Panc1 (cell line): ENCODE measurements at regions not wholly inside any gene's neighbourhood (a gene's known extent, or its start where the extent isn't known, plus 50 kb on each side); places are given as distances from the start of the nearest gene placed in this dataset.

Source experiments
- ATAC-seq: fragments of 200-7000 bp; cut with Tn5 transposase; 2 replicates; pipeline ENCODE4 v1.9.1; 2020; ENCODE audit warnings: mild to moderate bottlenecking, moderate library complexity
- BruUV-seq: library from RNA; stranded (reverse); fragments of 400-500 nt; replicated peaks from 2 replicates; lab custom pipeline; 2021; lab: Mats Ljungman, UMichigan
- CTCF ChIA-PET: fragments of 300-600 bp; sonication (Branson Sonifier 250); formaldehyde crosslinking; loops from one replicate; lab custom pipeline; 2022; ENCODE audit warnings: antibody characterized with exemption; lab: Charles Lee
- POLR2A ChIA-PET: fragments of 300-600 bp; sonication (Branson Sonifier 250); formaldehyde crosslinking; loops from one replicate; lab custom pipeline; 2022; ENCODE audit warnings: antibody characterized with exemption; lab: Charles Lee
- DNase-seq: peaks from one replicate; pipeline ENCODE4 v3.0.0-alpha.2; 2010; ENCODE audit warnings: low read depth, low spot score
- H3K27ac ChIP-seq: 2 replicates; pipeline ENCODE4 v1.5.1; 2011; ENCODE audit warnings: mild to moderate bottlenecking, low read length, inconsistent platforms
- H3K27me3 ChIP-seq: fragments of 200-500 bp; sonication (Bioruptor generic); 2 replicates; pipeline ENCODE4 v1.6.0; 2014; ENCODE audit warnings: low read length, inconsistent platforms; ENCODE audit not compliant: control insufficient read depth, insufficient read depth
- H3K36me3 ChIP-seq: fragments of 200-500 bp; sonication (Bioruptor generic); 2 replicates; pipeline ENCODE4 v1.5.1; 2014; ENCODE audit warnings: inconsistent platforms, mild to moderate bottlenecking, low read length, moderate library complexity; ENCODE audit not compliant: control insufficient read depth, insufficient read depth
- H3K4me1 ChIP-seq: 2 replicates; pipeline ENCODE4 v1.5.1; 2011; ENCODE audit warnings: inconsistent platforms, mild to moderate bottlenecking, low read length, moderate library complexity; ENCODE audit not compliant: control insufficient read depth, insufficient read depth
- H3K4me3 ChIP-seq, 2 experiments: 2 replicates each; pipeline ENCODE4 v1.5.1; 2011 to 2012; ENCODE audit warnings: low read depth in 2 of 2, low read length in 2 of 2, mild to moderate bottlenecking in 2 of 2, inconsistent platforms in 1 of 2, moderate library complexity in 1 of 2
- H3K9me3 ChIP-seq: fragments of 200-500 bp; sonication (Bioruptor generic); 2 replicates; pipeline ENCODE4 v1.5.1; 2014; ENCODE audit warnings: low read depth, mild to moderate bottlenecking, inconsistent platforms, low read length, moderate library complexity; ENCODE audit not compliant: control insufficient read depth, insufficient read depth
- CTCF ChIP-seq: fragments of 450-650 bp; IDR thresholded peaks from 2 replicates; pipeline ENCODE4 v1.5.1; 2017; ENCODE audit warnings: mild to moderate bottlenecking
- POLR2AphosphoS5 ChIP-seq: IDR thresholded peaks from 2 replicates; pipeline ENCODE4 v1.6.1; 2012; ENCODE audit warnings: mild to moderate bottlenecking, low read depth, low read length, moderate library complexity
- REST ChIP-seq, 2 experiments: IDR thresholded peaks; 2 replicates each; pipeline ENCODE4 v1.6.1; 2011 to 2012; ENCODE audit warnings: low read depth in 2 of 2, control low read depth in 1 of 2, low read length in 1 of 2, mild to moderate bottlenecking in 1 of 2, moderate library complexity in 1 of 2; ENCODE audit not compliant: insufficient read depth in 1 of 2
- SIN3A ChIP-seq: IDR thresholded peaks from 2 replicates; pipeline ENCODE4 v1.6.1; 2012; ENCODE audit warnings: low read depth, mild to moderate bottlenecking, low read length, moderate library complexity, borderline replicate concordance; ENCODE audit not compliant: insufficient read depth
- TCF7L2 ChIP-seq: IDR thresholded peaks from 2 replicates; pipeline ENCODE4 v1.6.1; 2011; ENCODE audit warnings: mild to moderate bottlenecking, low read depth, low read length, inconsistent platforms
- in situ Hi-C: cut with HindIII; loops from 2 replicates; pipeline ENCODE4 v1.10.0; 2016; ENCODE audit warnings: low sequenced_read_pairs, low pct_unique_long_range_greater_than_20kb
- intact Hi-C: fragments of 100-400 bp; cut with micrococcal nuclease; formaldehyde crosslinking; loops from one replicate; pipeline ENCODE4 v1.10.0; 2022; ENCODE audit not compliant: unreplicated experiment

- CTCF ChIA-PET: no interaction called here
- intact Hi-C loops: no loop called here
- H3K27ac ChIP-seq: no peak overlapping the region
Measured at GRCh38 chr2:109690822-109691541, 76.8 kb downstream of the SOWAHC start.

More at GRCh38 chr2:109690822-109691541, 76.8 kb downstream of the SOWAHC start:
- in situ Hi-C loops: no loop called here
- H3K36me3 ChIP-seq: no peaks in the 10 kb centered on the region
- no TSS peak for BruUV-seq
- no peaks in the 10 kb centered on the region for H3K9me3 ChIP-seq
- no peak for ATAC-seq
- no peaks in the 10 kb centered on the region for H3K4me1 ChIP-seq
- TF ChIP-seq CTCF (no peak), SIN3A (no peak), TCF7L2 (no peak), POLR2AphosphoS5 (no peak), REST (IDR thresholded peaks at IDR 0.05; ENCODE audit: insufficient read depth in 1 of 2, low read depth in 2 of 2, low read length in 1 of 2) (no peak)
- DNase-seq: no peak
- H3K4me3 ChIP-seq: no peak overlapping the region
- POLR2A ChIA-PET: no interaction called here
- H3K27me3 ChIP-seq: no peaks in the 10 kb centered on the region
